Heart right ventricle (tissue), 16 donors: ENCODE measurements at regions not wholly inside any gene's neighbourhood (a gene's known extent, or its start where the extent isn't known, plus 50 kb on each side); places are given as distances from the start of the nearest gene placed in this dataset.

Source experiments
- ATAC-seq, 8 donors: fragments of 200-7000 bp; cut with Tn5 transposase; one replicate each; pipeline ENCODE4 v1.9.1; 2020; ENCODE audit warnings: mild to moderate bottlenecking in 8 of 8, moderate library complexity in 8 of 8, moderate number of reproducible peaks in 1 of 8
- DNase-seq, 2 donors: peaks; one replicate each; pipeline ENCODE4 v3.0.0-alpha.2; 2020
- H3K27ac ChIP-seq, 10 donors: fragments of 200-600 bp; sonication (generic) in 2 of 10; one replicate each; pipeline versions ENCODE4 v1.5.0 to v1.8.0; 2020 to 2022; ENCODE audit warnings: mild to moderate bottlenecking in 3 of 10
- H3K27me3 ChIP-seq, 7 donors: fragments of 200-600 bp; one replicate each; pipeline ENCODE4 v1.8.0; 2021 to 2022; ENCODE audit warnings: mild to moderate bottlenecking in 2 of 7
- H3K36me3 ChIP-seq, 9 donors: fragments of 200-600 bp; sonication (generic) in 1 of 9; one replicate each; pipeline versions ENCODE4 v1.5.0 to v1.8.0; 2020 to 2022; ENCODE audit warnings: mild to moderate bottlenecking in 2 of 9
- H3K4me1 ChIP-seq, 9 donors: fragments of 200-600 bp; sonication (generic) in 1 of 9; one replicate each; pipeline versions ENCODE4 v1.5.0 to v1.8.0; 2020 to 2022; ENCODE audit warnings: mild to moderate bottlenecking in 4 of 9
- H3K4me3 ChIP-seq, 10 donors: fragments of 200-600 bp; sonication (generic) in 2 of 10; one replicate each; pipeline versions ENCODE4 v1.5.0 to v1.8.0; 2020 to 2022; ENCODE audit warnings: mild to moderate bottlenecking in 7 of 10, moderate library complexity in 2 of 10
- H3K9me3 ChIP-seq, 11 donors: fragments of 200-600 bp in 10 of 11; sonication (generic) in 2 of 11; one replicate each; pipeline versions ENCODE4 v1.5.0 to v1.8.0; 2013 to 2022; ENCODE audit warnings: mild to moderate bottlenecking in 2 of 11, control low read depth in 1 of 11, moderate library complexity in 1 of 11
- WGBS, 2 donors: extraction: QIAGEN DNeasy Blood & Tissue Kit; methylation state at CpG; one replicate each; pipeline ENCODE4 v1.1.7; 2013; ENCODE audit warnings: inconsistent platforms in 1 of 2; 5-methylcytosine and 5-hydroxymethylcytosine counted together
- intact Hi-C, 10 donors: fragments of 100-400 bp; cut with DNase I; formaldehyde crosslinking; loops; one replicate each; pipeline versions ENCODE4 v1.11.1 to v1.14.2; 2022
- TF ChIP-seq, protein P1 (sequence below), 9 donors: fragments of 200-600 bp; sonication (generic) in 2 of 9; IDR thresholded peaks; one replicate each; pipeline versions ENCODE4 v1.5.0 to v1.8.0; 2021 to 2022; ENCODE audit warnings: antibody characterized with exemption in 9 of 9, mild to moderate bottlenecking in 5 of 9, moderate library complexity in 1 of 9
- donor health status: Arrhythmogenic right ventricular cardiomyopathy.
- donor health status: ischemic (EF 13 %, LVEDD 7.1; RV severe dilation, severe dysfunction).
- donor health status: healthy with polysubstance abuse.
- donor health status: DM: no; HTN: yes; CAD: no.
- donor health status: DM: no; HTN: no; CAD: no.
- donor health status: ischemic (EF 25% LVEDD 6.9; RV normal size, moderate dysfunction).
- donor health status: ischemic (EF 25% LVEDD 5.7; RV mildly dilated, moderate dysfunction).
- donor health status: healthy.
- donor health status: DM: yes; HTN: yes; CAD: no.
- donor health status: Ischemic cardiomyopathy.
- donor health status: ischemic (EF 35%, LVEDD 5.7; RV mildly dilated, moderate dysfunction).
- donor health status: nonischemic (EF 11% LVEDD 7.7; RV severe dilation, severe dysfunction).
- donor health status: DM: yes; HTN: yes; CAD: no.
- donor health status: PGD.
- donor health status: ischemic (EF 29% LVEDD 5.4; RV normal size, mild dysfunction).
- donor health status: nonischemic (EF 23%, LVEDD 6.1; RV moderate dilation, normal function).

DNA sequence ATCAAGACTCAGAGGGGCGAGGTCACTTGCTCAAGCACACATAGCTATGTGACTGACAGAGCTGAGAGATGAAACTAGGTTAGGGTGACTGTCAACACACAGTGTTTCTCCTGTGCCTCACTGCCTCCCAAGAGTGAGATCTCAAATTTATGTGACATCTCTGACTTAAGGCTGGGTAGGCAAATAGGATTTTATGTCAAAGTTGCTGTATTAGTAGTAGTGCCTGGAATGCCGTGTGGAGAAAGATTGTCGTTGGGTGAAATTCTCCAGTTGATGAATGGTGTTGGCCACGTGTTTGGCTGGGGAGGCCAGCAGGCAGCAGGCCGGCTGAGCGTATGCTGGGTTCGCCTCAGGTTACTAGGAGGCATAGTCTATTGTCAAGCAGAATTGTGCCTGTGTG lies 148.3 kb upstream of the BMPER start:
- Histone ChIP-seq H3K9me3 (no peaks in the 10 kb centered on the region), H3K27ac (no peak overlapping the region), H3K4me1 (peaks cover 0 to 12% (median 10%) of the 10 kb centered on the region in 9 donors), H3K36me3 (no peaks in the 10 kb centered on the region), H3K4me3 (no peak overlapping the region), H3K27me3 (no peaks in the 10 kb centered on the region)
- WGBS, 2 donors: 74 to 87% methylated on average over 7 of the region's 7 CpGs
- TF ChIP-seq, protein P1, sequence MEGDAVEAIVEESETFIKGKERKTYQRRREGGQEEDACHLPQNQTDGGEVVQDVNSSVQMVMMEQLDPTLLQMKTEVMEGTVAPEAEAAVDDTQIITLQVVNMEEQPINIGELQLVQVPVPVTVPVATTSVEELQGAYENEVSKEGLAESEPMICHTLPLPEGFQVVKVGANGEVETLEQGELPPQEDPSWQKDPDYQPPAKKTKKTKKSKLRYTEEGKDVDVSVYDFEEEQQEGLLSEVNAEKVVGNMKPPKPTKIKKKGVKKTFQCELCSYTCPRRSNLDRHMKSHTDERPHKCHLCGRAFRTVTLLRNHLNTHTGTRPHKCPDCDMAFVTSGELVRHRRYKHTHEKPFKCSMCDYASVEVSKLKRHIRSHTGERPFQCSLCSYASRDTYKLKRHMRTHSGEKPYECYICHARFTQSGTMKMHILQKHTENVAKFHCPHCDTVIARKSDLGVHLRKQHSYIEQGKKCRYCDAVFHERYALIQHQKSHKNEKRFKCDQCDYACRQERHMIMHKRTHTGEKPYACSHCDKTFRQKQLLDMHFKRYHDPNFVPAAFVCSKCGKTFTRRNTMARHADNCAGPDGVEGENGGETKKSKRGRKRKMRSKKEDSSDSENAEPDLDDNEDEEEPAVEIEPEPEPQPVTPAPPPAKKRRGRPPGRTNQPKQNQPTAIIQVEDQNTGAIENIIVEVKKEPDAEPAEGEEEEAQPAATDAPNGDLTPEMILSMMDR (IDR thresholded peaks at IDR 0.05): no peak
- intact Hi-C loops: loop anchor here in 9 of 10 donors (1.0 to 10.0 kb wide), 10 partner anchors 135 to 512 kb away; no protein-coding TSS in a partner anchor
- ATAC-seq: peak in 3 of 8 donors; percentile 28 to 49 (median 30)
- DNase-seq: no peak

DNA sequence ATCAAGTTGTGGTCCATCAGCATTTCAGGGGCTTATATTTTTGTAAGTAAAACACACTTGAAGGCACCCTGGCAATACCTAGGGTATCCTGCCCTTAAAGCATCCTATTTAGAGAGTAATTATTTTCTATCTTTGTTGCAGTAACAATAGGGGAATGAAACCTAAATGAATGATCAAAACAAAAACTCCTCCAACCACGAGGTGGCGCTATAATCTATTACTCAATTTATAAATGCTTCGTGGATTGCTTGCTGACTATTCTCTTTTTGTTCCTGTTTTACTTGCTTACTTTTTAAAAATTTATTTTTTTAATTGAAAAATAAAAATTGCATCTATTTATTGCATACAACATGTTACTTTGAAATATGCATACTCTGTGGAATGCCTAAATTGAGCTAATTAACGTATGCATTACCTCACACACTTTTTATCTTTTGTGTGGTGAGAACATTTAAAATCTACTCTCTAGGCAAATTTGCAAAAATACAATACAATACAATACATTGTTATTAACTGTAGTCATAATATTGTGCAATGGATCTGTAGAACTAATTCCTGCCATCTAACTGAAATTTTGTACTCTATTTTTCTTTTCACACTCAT lies 147.7 kb upstream of the BMPER start:
- no peaks in the 10 kb centered on the region for H3K9me3 ChIP-seq
- TF ChIP-seq, protein P1 (IDR thresholded peaks at IDR 0.05): peak; percentile 64 to 82 (median 70)
- H3K4me1 ChIP-seq: peaks cover 0 to 12% (median 10%) of the 10 kb centered on the region in 9 donors
- no peak overlapping the region for H3K27ac ChIP-seq
- H3K36me3 ChIP-seq: no peaks in the 10 kb centered on the region
- DNase-seq (peak in 1 of 2 donors; percentile 31), ATAC-seq (peak in 2 of 8 donors; percentile 18 to 38)
- H3K4me3 ChIP-seq: no peak overlapping the region
- no peaks in the 10 kb centered on the region for H3K27me3 ChIP-seq
- 27 to 28% methylated on average over 4 of the region's 4 CpGs for WGBS, 2 donors
- intact Hi-C loops: loop anchor here in 9 of 10 donors (1.0 to 10.0 kb wide), 10 partner anchors 135 to 513 kb away; no protein-coding TSS in a partner anchor

DNA sequence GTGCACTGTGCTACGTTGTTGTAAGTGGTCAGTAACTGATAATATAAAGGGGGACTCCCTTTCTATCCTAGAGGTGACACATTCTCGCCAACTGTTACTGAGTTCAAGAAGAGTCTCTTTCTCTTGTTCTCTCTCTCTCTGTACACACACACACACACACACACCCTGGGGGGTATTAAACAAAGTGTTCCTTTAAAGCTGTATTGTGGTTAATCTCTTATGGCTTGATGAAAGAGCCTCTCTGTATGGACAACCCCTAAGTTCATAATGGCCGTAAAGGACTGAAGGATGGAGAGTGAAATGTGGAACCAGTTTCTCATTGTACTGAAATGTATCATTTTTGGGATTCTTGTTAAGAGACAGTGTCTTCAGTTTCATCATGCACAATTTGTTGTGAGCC lies 145.2 kb upstream of the BMPER start:
- WGBS, 2 donors: 95 to 98% methylated on average over 3 of the region's 3 CpGs
- DNase-seq: no peak
- Histone ChIP-seq H3K9me3 (no peaks in the 10 kb centered on the region), H3K27me3 (no peaks in the 10 kb centered on the region), H3K4me3 (no peak overlapping the region), H3K4me1 (peaks cover 0 to 8% (median 5%) of the 10 kb centered on the region in 9 donors), H3K27ac (no peak overlapping the region), H3K36me3 (no peaks in the 10 kb centered on the region)
- TF ChIP-seq, protein P1 (IDR thresholded peaks at IDR 0.05): no peak
- intact Hi-C loops: loop anchor here in 2 of 10 donors (2.0 to 5.0 kb wide), 3 partner anchors 52 to 173 kb away; no protein-coding TSS in a partner anchor
- ATAC-seq: no peak

DNA sequence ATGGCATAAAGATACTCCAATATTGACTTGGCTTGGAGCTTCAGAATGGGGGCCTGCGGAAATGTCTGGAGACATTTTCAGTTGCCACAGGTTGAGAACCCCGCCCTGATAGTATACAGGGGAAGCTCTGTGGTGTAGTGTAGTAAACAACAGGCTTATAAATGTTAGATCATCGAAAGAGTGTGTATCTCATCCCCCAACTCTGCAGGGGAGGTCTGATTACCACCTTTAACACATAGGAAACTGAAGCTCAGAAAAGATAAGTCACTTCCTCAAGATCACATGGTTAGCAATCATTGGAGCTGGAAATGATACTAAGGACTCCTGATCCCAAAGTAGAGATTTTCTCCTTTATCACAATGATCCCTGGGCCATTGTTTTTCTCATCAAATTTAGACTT lies 144.5 kb upstream of the BMPER start:
- intact Hi-C loops: loop anchor here in 2 of 10 donors (2.0 to 5.0 kb wide), 3 partner anchors 51 to 172 kb away; no protein-coding TSS in a partner anchor
- DNase-seq: no peak
- 83 to 84% methylated on average over 3 of the region's 3 CpGs for WGBS, 2 donors
- Histone ChIP-seq H3K27me3 (no peaks in the 10 kb centered on the region), H3K4me3 (no peak overlapping the region), H3K27ac (no peak overlapping the region), H3K4me1 (peaks cover 0 to 5% (median 0%) of the 10 kb centered on the region in 9 donors), H3K36me3 (no peaks in the 10 kb centered on the region), H3K9me3 (no peaks in the 10 kb centered on the region)
- TF ChIP-seq, protein P1 (IDR thresholded peaks at IDR 0.05): no peak
- ATAC-seq: no peak
